ENCODE measurements at regions not wholly inside any gene's neighbourhood (a gene's known extent, or its start where the extent isn't known, plus 50 kb on each side); places are given as distances from the start of the nearest gene placed in this dataset.

- DNase-seq, result no peak
Observed at GRCh38 chr5:50964746-50965653, 298.6 kb downstream of the PARP8 start.

- no peak for DNase-seq
Observed at GRCh38 chr5:50965654-50966375, 299.4 kb downstream of the PARP8 start.

DNA sequence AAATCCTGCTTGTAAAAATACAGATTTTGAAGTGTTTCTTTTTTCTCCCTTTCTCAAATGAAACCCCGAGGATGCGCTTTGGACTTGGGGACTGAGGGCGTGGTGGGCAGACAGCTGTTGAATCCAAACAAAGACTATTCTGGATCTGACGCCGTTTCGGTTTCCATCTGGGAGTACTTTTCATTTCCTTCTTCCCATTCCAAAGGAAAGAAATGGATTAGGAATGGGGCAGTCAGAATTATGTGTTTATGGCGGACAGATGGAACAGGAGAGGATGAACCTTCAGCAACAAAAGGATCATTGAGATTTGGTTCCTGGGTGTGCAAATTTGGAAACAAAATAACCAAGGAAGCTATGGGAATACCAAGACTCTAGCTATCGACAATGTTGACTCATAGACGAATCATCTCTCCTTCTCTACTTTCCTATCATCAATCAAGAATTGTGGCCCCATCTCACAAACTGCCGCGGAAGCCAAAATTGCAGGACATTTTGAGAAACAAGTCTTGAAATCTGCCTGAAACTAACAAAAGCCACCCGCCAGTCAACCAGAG, 300.6 kb downstream of the PARP8 start:
- DNase-seq, result no peak

DNA sequence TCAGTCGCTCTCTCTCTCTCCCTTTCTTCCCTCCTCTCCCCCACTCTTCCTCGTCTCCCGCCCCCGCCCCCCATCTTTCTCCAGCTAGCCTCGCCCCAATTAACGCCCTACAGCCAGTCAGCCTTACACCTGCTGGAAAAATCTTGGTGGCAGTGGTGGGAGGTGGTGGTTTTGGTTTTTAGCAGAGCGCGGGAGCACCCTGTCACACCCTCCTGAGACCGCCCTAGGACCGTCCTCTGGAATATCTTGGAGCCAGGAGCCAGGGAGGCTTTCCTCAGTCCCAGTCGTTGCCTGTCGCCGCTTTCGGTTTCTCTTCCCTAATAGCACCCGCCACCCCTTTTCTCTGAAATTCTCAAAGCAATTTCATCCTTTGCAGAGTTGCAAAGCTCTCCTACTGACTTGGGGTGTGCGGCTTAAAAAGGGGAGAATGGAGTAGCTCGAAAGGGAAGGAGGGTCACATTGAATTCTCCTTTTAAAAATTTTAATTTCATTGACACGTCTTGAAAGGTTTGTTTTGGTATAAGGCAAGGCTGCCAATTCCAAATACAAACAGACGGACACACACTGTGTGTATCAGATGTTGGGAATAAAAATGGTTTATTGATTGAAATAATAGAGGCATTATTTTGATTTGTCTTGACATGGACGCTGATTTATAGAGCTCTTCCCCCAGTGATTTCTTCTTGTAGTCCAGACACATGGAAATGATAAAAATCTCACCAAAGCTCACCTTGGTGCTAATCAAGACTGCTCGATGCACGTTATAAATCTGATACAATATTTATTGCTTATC, 301.3 kb downstream of the PARP8 start:
- no peak for DNase-seq

DNA sequence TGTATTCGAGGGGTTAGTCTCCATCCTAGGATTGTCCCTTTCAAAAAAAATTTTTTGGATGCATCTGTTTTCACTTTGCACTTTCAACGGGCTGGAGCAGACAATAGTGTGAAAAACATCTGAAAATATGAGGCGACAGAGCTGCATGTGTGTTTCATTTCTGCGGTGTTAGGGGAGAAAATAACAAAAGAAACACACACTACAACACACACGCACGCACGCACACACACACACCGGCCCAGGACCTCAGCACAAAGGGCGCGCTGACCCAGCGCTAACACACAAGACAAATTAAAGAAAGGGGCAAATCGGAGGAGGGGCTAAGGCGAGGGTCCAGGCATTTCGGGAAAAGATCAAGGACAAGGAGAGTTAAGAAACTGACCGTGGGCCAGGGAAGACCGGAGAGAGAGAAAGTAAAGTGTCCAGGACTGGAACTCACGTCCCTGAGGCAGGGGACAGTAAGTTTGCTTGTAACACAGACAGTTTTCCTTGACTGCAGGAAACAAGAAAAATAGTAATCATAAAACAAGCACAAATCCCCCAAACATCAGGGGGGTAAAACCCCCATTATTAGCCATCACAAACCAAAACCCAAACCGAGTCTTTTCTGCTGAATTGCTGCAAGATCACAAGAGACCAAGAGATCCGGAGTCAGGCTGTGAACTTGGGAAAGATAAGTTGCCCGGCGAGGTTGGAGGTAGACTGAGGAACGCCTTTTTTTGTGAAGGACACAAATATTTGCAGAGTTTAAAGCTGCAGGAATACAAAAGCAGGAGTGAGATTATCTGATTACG, 302.1 kb downstream of the PARP8 start:
- no peak for DNase-seq

- DNase-seq, result no peak
Observed at GRCh38 chr5:50969151-50970031, 303.0 kb downstream of the PARP8 start.

- no peak for DNase-seq
Observed at GRCh38 chr5:50975840-50976239, 309.4 kb downstream of the PARP8 start.

- no peak for DNase-seq
Observed at GRCh38 chr5:50978924-50979323, 312.5 kb downstream of the PARP8 start.

DNA sequence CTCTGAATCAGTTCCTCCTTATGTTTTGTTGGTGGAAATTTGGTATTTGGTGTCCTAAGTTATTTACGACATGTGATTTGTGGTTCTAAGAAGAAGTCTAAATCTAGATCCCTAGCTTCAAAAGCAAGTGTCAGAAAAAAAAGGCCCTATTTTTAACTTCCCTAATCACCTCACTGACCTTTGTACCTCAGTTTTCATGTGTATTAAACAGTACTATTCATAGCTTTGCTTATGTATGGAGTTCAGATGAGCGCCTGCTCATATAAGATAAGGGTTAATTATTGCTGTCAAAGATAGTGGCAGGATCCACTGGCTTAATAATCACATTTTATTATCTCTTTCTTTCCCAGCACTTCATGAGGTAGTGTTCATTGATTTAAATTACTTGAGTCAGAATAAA, 318.2 kb downstream of the PARP8 start:
- DNase-seq, result no peak

DNA sequence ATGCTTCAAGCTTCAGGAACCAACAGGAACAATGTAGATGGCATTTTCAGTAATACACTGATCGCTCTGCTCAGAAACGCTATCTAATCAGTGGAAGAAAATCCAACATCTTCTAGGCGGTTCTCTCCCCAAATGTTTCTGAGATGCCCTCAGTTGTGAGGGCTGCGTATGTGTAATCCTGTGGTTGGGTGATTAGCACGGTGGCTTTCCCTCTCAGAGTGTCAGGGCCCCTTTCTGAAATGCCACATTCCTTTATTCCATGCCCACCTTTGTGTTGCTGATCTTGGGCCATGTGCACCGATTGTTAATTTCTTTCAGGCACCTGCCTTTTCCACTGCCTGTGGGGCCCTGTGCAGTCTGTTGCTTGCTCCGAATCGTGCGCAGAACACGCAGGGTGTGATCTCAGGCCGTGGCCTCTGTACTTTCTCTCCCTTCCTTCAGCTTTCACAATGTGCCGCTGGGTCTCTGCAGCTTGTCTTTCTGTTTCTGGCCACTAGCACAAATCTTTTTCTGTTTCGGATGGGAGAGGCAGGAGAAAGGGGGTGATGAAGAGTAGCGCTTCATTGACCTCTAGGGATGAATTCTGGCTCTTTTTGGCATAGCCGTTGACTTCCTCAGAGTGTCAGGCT, 324.0 kb downstream of the PARP8 start:
- no peak for DNase-seq

GRCh38 chr5:50995285-50995942, 329.0 kb downstream of the PARP8 start:
- DNase-seq, result no peak

GRCh38 chr5:51001227-51001923, 334.9 kb downstream of the PARP8 start:
- no peak for DNase-seq

DNA sequence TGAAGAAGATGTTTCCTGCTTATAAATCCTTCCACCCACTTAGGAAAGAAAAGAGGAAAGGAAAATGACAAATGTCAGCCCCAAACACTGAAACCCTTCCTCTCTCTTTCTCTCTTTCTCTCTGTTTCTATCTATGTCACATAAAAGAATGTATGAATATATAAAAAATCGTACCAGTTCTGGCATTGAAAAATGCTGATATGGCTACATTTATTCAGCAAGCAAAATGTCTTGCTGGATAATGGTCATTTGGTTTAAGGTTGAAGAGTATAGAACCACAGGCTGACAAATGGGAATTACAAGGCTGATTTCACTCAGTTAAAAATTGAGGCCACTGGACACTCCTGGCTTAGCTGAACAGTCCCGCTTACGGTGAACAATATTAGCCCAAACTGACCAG, 335.9 kb downstream of the PARP8 start:
- DNase-seq, result no peak

DNA sequence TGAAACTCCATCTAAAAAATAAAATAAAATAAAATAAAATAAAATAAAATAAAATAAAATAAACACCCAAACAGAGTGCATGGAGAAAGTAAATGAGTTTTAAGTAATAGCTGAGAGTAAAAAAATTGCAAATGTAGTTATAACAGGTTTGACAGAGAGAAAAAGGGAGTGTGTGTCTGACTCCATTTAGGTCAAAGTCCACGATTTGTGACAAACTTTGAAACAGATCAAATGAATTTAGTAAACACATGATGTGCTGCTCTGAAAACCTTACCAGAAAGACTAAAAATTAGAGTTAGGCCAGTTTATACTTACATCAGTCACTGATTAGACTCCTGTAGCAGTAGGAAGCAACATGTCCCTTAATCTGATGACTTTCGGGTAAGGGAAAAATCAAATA, 346.6 kb downstream of the PARP8 start:
- no peak for DNase-seq

GRCh38 chr5:51018423-51018822, 352.0 kb downstream of the PARP8 start:
- no peak for DNase-seq

DNA sequence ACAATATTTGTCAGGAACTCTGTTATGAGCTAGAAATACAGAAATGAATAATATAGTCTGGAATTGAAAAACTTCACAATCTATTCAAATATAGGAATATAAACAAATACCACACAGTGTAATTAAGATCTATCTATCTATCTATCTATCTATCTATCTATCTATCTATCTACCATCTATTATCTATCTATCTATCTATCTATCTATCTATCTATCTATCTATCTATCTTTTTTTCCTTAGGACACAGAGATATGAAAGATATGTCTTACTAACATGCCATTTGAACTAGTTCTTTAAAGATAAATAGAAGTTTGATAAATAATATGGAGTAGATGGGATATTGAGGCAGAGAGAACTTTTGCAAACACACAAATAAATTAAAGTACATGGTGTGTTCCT, 357.8 kb downstream of the PARP8 start:
- no peak for DNase-seq

- no peak for DNase-seq
Observed at GRCh38 chr5:51027271-51027670, 356.0 kb upstream of the ISL1 start.

DNA sequence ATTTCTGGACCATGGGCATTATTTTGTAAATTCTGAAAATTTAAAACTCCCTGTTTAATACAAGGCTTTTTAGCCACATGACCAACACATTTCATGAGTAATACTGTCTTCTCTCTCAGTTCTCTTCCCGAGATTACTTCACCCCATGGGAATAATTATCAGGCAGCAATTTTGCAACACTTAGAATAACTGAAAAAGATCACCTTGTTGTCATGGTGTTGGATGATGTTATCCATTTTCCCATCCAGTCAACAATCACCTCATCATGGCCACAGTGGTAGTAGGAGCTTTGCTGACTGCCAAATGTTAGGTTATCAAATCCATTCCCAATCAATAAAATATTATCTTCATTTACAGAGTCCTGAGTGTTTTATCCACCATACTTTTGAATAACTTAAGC, 354.9 kb upstream of the ISL1 start:
- DNase-seq, result no peak

DNA sequence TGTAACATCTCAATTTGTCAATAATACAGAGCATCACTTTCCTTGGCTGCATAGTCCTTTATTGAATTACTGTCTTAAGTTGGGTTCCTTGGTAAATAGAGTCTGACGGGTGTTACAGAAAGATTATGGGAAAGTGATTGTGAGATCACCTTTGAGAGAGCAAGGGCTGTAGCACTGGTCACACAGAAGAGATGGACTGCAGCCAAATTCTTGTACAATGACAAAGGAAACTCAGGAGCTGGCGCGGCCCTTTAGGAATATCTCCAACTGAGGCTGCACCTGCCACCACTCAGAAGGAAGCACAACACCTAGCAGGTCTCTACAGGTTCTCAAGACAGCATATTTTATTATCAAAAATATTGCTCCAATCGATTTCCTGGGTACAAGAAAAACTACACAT, 350.0 kb upstream of the ISL1 start:
- DNase-seq, result no peak
